GM19351 (cell line): ENCODE measurements at regions not wholly inside any gene's neighbourhood (a gene's known extent, or its start where the extent isn't known, plus 50 kb on each side); places are given as distances from the start of the nearest gene placed in this dataset.
"Not testable (repeated sequence)": the region's sequence is repeated elsewhere in the genome, so short reads cannot be mapped to it uniquely, and the experiment has no call there.

ENCODE experiments used
- ATAC-seq: cut with Tn5 transposase; IDR thresholded peaks from one replicate; pipeline ENCODE4 v1.9.1; 2021; ENCODE audit warnings: mild to moderate bottlenecking, moderate library complexity; ENCODE audit not compliant: unreplicated experiment

DNA sequence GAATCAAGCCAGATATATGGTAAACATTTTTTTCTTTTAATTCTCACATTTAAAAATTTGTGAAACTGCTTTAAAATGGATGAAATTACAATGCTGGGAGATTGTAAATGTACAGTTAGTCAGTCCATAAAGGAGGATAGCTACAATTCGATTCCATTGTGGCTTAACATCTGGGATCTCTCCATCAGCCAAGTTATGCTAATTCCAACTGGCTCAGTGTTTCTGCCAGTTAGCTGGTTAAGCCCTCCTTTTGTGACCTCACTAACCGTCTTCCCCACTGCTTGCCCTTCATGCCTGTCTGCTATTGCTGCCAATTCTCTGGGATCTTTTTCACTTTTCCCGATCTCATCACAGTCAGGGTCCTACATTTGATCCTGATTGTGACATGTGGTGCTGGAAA, 1347.6 kb downstream of the CDH11 start:
- no peak for ATAC-seq

DNA sequence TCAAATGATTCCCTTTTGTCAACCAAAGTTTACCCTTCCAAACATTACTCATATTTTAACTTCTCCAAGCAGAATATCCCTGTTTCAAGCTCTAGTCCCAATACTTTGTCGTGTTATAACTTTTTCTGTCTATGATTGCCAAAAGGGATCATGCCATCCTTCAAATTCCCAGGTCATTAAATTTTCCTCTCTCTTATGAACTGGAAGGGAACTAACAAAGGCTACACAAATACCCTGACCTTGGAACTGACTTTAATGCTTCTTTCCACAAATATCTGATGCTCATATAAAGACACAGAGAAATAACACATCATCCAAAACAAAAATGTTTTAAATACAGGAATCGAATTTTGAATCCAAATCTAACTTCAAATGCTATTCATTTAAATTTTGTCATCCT, 1352.7 kb downstream of the CDH11 start:
- no peak for ATAC-seq

- ATAC-seq = not testable (repeated sequence)
Measured at GRCh38 chr16:63760246-63760645, 1361.6 kb downstream of the CDH11 start.

DNA sequence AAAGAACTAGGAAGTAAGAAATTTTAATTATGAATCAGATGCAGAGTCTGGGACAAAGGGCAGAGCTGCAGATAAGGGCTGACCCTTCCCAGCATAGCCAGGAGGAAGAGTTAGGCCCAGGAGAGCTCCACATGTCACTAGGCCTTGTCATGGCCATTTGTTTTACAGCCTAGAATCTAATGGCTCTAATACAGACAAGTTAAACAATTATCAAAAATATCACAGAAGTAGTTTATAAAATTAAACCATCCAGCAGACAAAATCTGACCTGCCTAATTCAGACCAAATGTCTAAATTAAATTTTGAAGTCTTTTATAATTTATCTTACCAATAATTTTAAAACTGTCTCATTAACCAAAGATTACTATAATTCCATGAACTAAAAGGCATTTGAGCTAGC, 1369.5 kb downstream of the CDH11 start:
- no peak for ATAC-seq

GRCh38 chr16:63749276-63749675, 1372.6 kb downstream of the CDH11 start:
- no peak for ATAC-seq

DNA sequence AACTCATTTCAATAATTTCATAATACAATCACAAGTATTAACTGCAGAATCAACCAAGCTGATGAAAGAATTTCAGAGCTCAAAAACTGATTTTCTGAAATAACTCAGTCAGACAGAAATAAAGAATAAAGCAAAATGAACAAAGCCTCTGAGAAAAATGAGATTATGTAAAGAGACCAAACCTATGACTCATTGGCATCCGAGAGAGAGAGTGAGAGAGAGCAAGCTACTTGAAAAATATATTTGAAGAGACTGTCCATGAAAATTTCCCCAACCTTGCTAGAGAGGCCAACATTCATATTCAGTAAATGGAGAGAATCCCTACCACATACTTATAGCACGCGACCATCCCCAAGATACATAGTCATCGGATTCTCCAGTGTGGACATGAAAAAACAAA, 1376.4 kb downstream of the CDH11 start:
- ATAC-seq = no peak

DNA sequence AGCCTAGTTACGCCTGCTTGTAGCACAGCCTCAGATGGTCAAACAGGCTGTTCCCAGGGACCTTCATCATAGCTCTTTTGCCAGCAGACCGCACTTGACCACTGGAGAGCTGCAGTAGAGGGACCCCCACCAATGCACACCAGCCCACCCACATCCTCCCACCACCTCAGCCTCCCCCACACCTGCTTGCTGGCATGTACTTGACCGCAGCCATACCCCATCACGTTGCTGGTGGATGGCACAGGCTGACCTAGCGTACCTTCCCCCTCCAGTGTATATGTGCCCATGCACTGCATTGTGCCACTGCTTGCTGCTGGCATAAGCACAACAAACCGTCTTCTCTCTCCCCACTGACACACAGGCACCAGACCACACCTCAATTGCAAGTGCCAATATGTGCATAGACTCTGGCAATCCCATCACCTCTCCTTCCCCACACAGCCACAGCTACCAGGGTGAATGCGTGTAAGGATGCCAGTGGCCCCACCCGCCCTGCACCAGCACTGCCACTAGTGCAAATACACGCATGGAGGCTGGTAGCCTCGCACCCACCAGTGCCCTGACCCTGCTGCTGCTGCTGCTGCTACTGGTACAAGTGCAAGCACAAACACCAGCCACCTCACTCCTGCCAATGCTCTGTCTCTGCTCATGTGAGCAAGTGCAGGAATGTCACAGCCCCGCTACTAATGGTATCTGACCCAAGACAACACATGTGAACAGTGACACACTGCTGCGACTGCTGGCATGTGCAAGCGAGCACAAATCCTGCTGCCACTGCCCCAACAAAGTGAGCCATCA, 1377.6 kb downstream of the CDH11 start:
- no peak for ATAC-seq

- ATAC-seq = no peak
Measured at GRCh38 chr16:63742150-63742549, 1379.7 kb downstream of the CDH11 start.

GRCh38 chr16:63737633-63738032, 1384.2 kb downstream of the CDH11 start:
- ATAC-seq = no peak

GRCh38 chr16:63735456-63735855, 1386.4 kb downstream of the CDH11 start:
- ATAC-seq = no peak

DNA sequence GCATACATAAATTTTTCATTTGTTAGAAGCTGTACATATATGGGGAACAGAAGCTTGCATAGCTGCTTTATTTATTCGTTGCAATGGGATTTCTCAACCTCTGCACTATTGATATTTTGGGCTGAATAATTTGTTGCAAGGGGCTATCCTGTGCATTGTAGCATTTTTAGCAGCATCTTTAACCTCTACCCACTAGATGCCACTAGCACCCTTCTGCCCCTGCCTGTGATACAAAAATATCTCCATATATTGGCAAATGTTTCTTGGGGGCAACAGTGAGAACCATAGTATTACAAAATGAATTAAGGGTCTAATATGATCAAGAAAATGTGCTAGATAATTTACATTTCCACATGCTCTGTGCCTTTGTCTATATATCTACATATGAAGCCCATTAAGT, 1401.0 kb downstream of the CDH11 start:
- no peak for ATAC-seq

DNA sequence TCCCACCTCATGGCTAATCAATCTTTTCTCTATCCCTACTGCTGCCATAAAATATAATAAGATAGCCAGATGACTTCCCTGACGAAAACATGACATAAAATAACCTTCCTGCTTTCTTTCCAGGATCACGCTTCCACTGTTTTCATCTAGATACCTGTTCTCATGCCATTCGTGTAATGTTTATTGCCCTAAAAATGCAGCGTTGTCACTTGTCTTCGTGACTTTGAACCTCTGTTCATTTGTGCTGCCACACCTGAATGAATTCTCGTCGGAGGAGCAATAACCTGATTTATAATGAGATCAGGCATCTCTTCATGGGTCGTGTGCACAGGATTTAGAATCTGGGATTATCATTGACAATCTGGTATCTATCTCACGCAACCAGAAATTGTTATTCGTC, 1401.9 kb downstream of the CDH11 start:
- ATAC-seq = no peak

GRCh38 chr16:63717806-63718205, 1404.1 kb downstream of the CDH11 start:
- ATAC-seq = no peak

- no peak for ATAC-seq
Measured at GRCh38 chr16:63714876-63715275, 1407.0 kb downstream of the CDH11 start.

- ATAC-seq = no peak
Measured at GRCh38 chr16:63712725-63713124, 1409.1 kb downstream of the CDH11 start.

DNA sequence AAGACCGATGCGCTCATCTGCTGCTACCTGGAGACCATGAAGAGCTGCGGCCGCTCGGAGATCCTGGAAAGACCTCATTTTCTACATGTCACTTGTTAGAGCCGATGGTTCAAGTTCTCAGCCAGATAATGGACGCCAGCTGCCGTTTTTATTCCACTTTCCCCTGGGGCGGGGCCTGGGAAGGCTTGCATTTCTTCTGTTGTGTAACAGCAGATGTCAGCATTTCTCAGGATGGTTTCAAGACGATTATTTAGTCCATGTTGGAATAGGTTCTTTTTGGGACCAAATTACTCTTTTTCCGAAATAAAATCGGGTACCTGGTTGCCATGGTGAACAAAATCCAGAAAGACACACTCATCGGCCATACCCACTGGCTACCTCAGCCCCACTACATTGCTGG, 1418.3 kb downstream of the CDH11 start:
- ATAC-seq = no peak

DNA sequence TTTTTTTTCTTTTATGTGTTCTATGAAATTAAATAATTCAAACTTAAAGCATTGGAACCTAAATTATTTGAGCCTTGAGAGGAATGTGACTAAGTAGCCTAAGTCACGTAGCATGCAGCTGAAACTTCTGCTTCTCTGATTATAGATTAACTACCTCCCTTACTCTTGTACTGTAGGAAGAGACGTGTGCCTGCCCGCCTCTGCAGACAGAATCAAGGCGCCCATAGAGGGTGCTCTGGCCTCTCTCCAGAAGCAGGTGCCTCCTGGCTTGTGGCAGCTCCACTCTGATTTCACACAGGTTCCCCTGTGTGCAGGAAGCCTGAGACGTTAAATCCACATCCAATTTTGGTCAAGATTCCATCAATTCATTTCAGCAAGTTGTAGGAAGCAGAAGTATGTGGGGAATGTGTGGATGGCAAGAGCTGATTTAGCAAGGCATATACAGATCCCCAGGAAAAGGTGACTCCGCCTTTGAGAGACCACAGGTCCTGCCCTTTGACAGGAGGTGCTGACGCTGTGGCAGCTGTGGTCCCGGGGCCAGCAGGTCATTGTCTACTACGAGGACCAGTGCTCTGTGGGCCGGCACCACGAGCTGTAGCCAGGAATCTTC, 1418.8 kb downstream of the CDH11 start:
- no peak for ATAC-seq

- ATAC-seq = no peak
Measured at GRCh38 chr16:63697736-63698135, 1424.1 kb downstream of the CDH11 start.

DNA sequence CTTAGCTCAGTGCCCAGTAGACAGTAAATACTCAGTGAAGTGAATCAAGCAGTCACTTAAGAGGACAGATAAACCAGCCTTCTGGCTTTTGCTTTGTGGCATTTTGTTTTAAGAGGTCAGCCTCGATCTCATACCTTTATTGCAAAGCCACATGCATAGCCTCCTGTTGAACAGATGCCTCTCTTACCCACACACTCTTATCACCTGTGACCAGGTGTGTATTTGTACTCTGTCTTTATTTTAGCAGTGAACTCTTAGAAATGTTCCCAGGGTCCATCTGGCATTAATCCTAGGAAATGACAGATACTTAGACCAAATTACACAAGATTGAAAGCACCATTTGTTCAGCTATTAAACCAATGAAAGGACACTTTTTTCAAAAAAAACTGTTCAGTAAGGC, 1426.5 kb downstream of the CDH11 start:
- no peak for ATAC-seq

DNA sequence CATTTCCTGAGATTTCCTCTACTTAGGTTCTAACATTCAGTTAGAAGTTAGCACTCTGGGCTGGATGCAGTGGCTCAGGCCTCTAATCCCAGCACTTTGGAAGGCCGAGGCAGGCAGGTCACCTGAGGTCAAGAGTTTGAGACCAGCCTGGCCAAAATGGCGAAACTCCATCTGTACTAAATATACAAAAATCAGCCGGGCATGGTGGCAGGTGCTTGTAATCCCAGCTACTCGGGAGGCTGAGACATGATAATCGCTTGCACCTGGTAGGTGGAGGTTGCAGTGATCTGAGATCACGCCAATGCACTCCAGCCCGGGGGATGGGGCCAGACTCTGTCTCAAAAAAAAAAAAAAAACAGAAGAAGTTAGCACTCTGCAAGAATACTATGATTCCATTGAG, 1430.9 kb downstream of the CDH11 start:
- ATAC-seq = no peak

DNA sequence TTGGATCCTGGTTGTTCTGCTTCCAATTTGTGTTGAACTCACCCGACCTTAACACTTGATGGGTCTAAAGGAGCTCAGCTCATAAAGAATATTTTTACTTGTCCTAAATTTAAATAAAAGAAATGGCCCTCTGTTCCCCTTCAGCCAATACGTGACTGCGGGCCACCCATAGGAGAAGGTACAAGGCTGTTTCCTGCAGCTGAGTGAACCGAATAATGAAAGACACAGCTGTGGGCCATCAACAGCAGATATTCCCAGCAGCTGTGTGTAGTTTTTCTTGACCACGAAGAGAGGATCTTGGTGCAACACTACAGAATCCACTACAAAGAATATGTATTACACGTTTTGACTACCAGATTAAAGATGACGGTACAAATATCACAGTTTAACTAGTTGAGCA, 1431.6 kb downstream of the CDH11 start:
- no peak for ATAC-seq

DNA sequence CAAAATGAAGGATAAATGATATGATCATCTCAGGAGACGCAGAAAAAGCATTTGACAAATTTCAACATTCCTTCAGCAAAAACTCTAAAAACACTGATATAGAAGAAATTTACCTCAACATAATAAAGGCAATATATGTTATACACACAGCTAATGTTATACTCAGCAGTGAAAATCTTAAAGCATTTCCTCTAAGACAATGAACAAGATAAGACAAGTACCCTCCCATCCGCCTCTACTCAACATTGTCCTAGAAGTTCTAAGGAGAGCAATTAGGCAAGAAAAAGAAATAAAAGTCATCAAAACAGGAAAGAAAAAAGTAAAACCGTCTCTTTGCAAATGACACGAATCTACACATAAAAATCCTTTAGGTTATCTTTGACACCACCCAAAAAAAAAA, 1432.8 kb downstream of the CDH11 start:
- ATAC-seq = no peak
